GM18870 (cell line): ENCODE measurements at regions not wholly inside any gene's neighbourhood (a gene's known extent, or its start where the extent isn't known, plus 50 kb on each side); places are given as distances from the start of the nearest gene placed in this dataset.

Experiments used
- ATAC-seq: cut with Tn5 transposase; IDR thresholded peaks from one replicate; pipeline ENCODE4 v1.9.1; 2021; ENCODE audit warnings: moderate library complexity; ENCODE audit not compliant: unreplicated experiment

GRCh38 chr13:103862525-103862924, 796.3 kb upstream of the SLC10A2 start:
- ATAC-seq, result no peak

- ATAC-seq, result no peak
Measured at GRCh38 chr13:103859952-103860351, 793.7 kb upstream of the SLC10A2 start.

- ATAC-seq, result no peak
Measured at GRCh38 chr13:103852036-103852435, 785.8 kb upstream of the SLC10A2 start.

- no peak for ATAC-seq
Measured at GRCh38 chr13:103844471-103844870, 778.3 kb upstream of the SLC10A2 start.

- no peak for ATAC-seq
Measured at GRCh38 chr13:103839460-103839859, 773.2 kb upstream of the SLC10A2 start.

GRCh38 chr13:103835052-103835451, 768.8 kb upstream of the SLC10A2 start:
- ATAC-seq, result no peak

- no peak for ATAC-seq
Measured at GRCh38 chr13:103833294-103833852, 767.2 kb upstream of the SLC10A2 start.

- ATAC-seq, result no peak
Measured at GRCh38 chr13:103815619-103816018, 749.4 kb upstream of the SLC10A2 start.

- no peak for ATAC-seq
Measured at GRCh38 chr13:103812971-103813370, 746.8 kb upstream of the SLC10A2 start.

GRCh38 chr13:103812558-103812957, 746.3 kb upstream of the SLC10A2 start:
- ATAC-seq, result no peak

- ATAC-seq, result no peak
Measured at GRCh38 chr13:103810026-103810425, 743.8 kb upstream of the SLC10A2 start.

- no peak for ATAC-seq
Measured at GRCh38 chr13:103805771-103806170, 739.6 kb upstream of the SLC10A2 start.

GRCh38 chr13:103803349-103803748, 737.1 kb upstream of the SLC10A2 start:
- ATAC-seq, result no peak

- ATAC-seq, result no peak
Measured at GRCh38 chr13:103799028-103799427, 732.8 kb upstream of the SLC10A2 start.

GRCh38 chr13:103795892-103796478, 729.8 kb upstream of the SLC10A2 start:
- no peak for ATAC-seq

GRCh38 chr13:103794526-103794925, 728.3 kb upstream of the SLC10A2 start:
- ATAC-seq, result no peak

GRCh38 chr13:103788061-103788652, 721.9 kb upstream of the SLC10A2 start:
- ATAC-seq, result no peak

- ATAC-seq, result no peak
Measured at GRCh38 chr13:103772576-103772975, 706.4 kb upstream of the SLC10A2 start.

- no peak for ATAC-seq
Measured at GRCh38 chr13:103762523-103762922, 696.3 kb upstream of the SLC10A2 start.

GRCh38 chr13:103759361-103759760, 693.1 kb upstream of the SLC10A2 start:
- no peak for ATAC-seq

- no peak for ATAC-seq
Measured at GRCh38 chr13:103758222-103758621, 692.0 kb upstream of the SLC10A2 start.

GRCh38 chr13:103757361-103757760, 691.1 kb upstream of the SLC10A2 start:
- ATAC-seq, result no peak

GRCh38 chr13:103754783-103755182, 688.6 kb upstream of the SLC10A2 start:
- ATAC-seq, result no peak
